ENCODE measurements at regions not wholly inside any gene's neighbourhood (a gene's known extent, or its start where the extent isn't known, plus 50 kb on each side); places are given as distances from the start of the nearest gene placed in this dataset.

DNA sequence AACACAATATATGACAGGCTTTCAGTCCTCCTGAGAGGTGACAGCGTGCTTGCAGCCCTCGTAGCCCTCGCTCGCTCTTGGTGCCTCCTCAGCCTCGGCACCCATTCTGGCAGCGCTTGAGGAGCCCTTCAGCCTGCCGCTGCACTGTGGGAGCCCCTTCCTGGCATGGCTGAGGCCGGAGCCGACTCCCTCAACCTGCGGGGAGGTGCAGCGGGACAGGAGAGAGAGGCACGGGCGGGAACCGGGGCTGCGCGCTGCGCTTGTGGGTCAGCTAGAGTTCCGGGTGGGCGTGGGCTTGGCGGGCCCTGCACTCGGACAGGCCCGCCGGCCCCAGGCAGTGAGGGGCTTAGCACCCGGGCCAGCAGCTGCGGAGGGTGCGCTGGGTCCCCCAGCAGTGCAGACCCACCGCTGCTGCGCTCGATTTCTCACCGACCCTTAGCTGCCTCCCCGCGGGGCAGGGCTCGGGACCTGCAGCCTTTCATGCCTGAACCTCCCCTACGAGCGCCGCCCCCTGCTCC, 60.4 kb upstream of the HRH1 start:
- TF ChIP-seq, protein P1, sequence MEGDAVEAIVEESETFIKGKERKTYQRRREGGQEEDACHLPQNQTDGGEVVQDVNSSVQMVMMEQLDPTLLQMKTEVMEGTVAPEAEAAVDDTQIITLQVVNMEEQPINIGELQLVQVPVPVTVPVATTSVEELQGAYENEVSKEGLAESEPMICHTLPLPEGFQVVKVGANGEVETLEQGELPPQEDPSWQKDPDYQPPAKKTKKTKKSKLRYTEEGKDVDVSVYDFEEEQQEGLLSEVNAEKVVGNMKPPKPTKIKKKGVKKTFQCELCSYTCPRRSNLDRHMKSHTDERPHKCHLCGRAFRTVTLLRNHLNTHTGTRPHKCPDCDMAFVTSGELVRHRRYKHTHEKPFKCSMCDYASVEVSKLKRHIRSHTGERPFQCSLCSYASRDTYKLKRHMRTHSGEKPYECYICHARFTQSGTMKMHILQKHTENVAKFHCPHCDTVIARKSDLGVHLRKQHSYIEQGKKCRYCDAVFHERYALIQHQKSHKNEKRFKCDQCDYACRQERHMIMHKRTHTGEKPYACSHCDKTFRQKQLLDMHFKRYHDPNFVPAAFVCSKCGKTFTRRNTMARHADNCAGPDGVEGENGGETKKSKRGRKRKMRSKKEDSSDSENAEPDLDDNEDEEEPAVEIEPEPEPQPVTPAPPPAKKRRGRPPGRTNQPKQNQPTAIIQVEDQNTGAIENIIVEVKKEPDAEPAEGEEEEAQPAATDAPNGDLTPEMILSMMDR (IDR thresholded peaks at IDR 0.05 in 8 of 11, conservative IDR thresholded peaks at IDR 0.05 in 3 of 11) = no peak
- TF ChIP-seq POLR2AphosphoS5 (IDR thresholded peaks at IDR 0.05) = no peak
- TF ChIP-seq POLR2A (IDR thresholded peaks at IDR 0.05) = no peak
- H3K27me3 ChIP-seq (replicated peaks in 1 of 7) = peaks cover 0 to 43% (median 0%) of the 10 kb centered on the region in 7 donors
- WGBS, 5 donors = 94 to 98% (median 97%) methylated on average over 18 to 36 of the region's 36 CpGs
- H3K4me1 ChIP-seq = peaks cover 0 to 16% (median 8%) of the 10 kb centered on the region in 6 donors
- DNase-seq = no peak
- H3K9me3 ChIP-seq = no peaks in the 10 kb centered on the region
- no peaks in the 10 kb centered on the region for H3K36me3 ChIP-seq
- H3K27ac ChIP-seq = no peak overlapping the region
- intact Hi-C loops (cut with DNase I; ENCODE audit: low total_unique reads) = no loop called here
- H3K4me3 ChIP-seq = no peak overlapping the region

DNA sequence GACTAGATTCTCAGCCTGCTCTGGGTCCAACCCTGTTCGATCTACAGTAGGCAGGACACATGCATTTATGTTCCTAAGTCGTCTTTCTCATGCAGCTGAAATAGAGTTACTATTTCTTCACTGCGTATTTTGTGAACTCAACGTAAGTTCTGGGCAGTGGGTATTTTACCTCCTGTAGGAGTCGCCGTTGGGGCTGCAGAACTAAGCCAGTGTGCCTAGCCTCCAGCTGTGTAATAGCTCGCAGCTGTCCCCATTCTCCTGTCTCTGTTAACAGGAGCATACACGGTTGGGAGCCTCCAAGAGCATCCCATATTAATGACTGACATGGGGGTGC, 58.4 kb upstream of the HRH1 start:
- Histone ChIP-seq H3K36me3 (no peaks in the 10 kb centered on the region), H3K4me1 (peaks cover 0 to 16% (median 8%) of the 10 kb centered on the region in 6 donors), H3K9me3 (no peaks in the 10 kb centered on the region), H3K27ac (no peak overlapping the region), H3K4me3 (no peak overlapping the region), H3K27me3 (replicated peaks in 1 of 7) (peaks cover 0 to 43% (median 0%) of the 10 kb centered on the region in 7 donors)
- intact Hi-C loops (cut with DNase I; ENCODE audit: low total_unique reads) = no loop called here
- TF ChIP-seq, protein P1 (IDR thresholded peaks at IDR 0.05 in 8 of 11, conservative IDR thresholded peaks at IDR 0.05 in 3 of 11) = no peak
- no peak for TF ChIP-seq POLR2AphosphoS5 (IDR thresholded peaks at IDR 0.05)
- no peak for TF ChIP-seq POLR2A (IDR thresholded peaks at IDR 0.05)
- WGBS, 5 donors = 68 to 82% (median 73%) methylated on average over 8 of the region's 8 CpGs
- DNase-seq = no peak

DNA sequence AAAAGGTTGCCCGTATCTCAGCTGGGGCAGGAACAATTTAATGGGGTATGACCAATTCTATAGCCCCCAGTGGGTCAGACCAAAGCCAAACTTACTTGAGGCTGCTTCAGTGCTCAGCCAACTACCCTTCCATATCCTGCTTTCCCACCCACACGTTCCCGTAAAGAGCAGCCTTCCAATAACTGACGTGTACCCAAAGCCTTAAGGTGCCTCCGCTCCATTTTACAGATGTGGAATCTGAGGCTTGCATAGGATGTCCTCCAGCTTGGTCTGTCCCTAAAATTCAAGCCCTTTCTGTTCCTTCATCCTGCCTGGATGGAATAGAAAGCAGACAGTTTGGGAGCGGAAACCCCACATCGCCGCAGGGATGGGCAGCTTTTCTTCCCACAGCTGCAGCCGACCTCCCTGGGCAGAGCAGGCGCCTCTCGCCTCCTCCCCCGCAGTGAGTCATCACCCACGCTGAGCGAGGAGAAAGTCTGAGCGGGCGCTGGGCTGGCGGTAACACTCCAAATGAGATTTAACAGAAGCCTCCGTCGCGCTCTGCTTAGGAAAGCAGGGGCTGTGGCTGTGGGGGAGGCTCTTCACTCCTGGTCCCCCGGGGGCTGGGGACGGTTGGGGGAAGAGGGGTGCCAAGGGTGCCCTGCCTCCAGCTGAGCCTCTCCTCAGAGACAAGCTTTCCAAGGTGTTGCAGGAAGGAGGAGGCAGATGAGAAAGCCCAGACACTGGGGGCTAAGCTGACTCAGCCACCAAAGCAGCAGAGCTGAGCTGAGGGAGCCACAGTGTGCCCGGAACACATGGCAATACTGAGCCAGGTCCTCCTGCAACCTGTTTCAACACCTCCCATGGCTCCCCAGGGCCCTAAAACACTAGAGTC, 57.8 kb upstream of the HRH1 start:
- 12 to 17% (median 14%) methylated on average over 21 to 23 of the region's 23 CpGs for WGBS, 5 donors
- Histone ChIP-seq H3K4me3 (peak overlapping the region in 1 of 8 donors; percentile 30), H3K9me3 (peaks cover 0 to 4% (median under 1%) of the 10 kb centered on the region in 8 donors), H3K27ac (no peak overlapping the region), H3K36me3 (no peaks in the 10 kb centered on the region), H3K4me1 (peaks cover 0 to 16% (median 8%) of the 10 kb centered on the region in 6 donors), H3K27me3 (replicated peaks in 1 of 7) (peaks cover 0 to 37% (median 0%) of the 10 kb centered on the region in 7 donors)
- DNase-seq = no peak
- TF ChIP-seq POLR2A (IDR thresholded peaks at IDR 0.05) (no peak), POLR2AphosphoS5 (IDR thresholded peaks at IDR 0.05) (peak; percentile 16 to 68 (median 63))
- TF ChIP-seq, protein P1 (IDR thresholded peaks at IDR 0.05 in 8 of 11, conservative IDR thresholded peaks at IDR 0.05 in 3 of 11) = no peak
- intact Hi-C loops (cut with DNase I; ENCODE audit: low total_unique reads) = no loop called here

DNA sequence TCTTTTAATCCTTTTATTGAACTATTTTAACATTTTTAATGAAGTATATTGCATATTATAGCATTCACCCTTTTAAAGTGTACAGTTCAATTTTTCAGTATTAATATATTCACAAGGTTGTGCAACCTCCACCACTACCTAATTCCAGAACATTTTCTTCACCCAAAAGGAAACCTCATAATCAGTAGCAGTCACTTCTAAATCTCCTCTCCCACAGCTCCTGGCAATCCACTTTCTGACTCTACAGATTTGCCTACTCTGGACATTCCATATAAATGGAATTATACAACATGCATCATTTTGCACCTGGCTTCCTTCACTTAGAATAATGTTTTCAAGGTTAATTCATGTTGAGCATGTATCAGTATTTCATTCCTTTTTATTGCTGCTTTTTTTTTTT, 55.0 kb upstream of the HRH1 start:
- peaks cover 6 to 26% (median 22%) of the 10 kb centered on the region in 8 donors for H3K9me3 ChIP-seq
- intact Hi-C loops (cut with DNase I; ENCODE audit: low total_unique reads) = no loop called here
- no peak for DNase-seq
- no peak overlapping the region for H3K27ac ChIP-seq
- TF ChIP-seq, protein P1 (IDR thresholded peaks at IDR 0.05 in 8 of 11, conservative IDR thresholded peaks at IDR 0.05 in 3 of 11) = no peak
- TF ChIP-seq POLR2AphosphoS5 (IDR thresholded peaks at IDR 0.05) (no peak), POLR2A (IDR thresholded peaks at IDR 0.05) (no peak)
- no peaks in the 10 kb centered on the region for H3K36me3 ChIP-seq
- H3K4me1 ChIP-seq = peaks cover 0 to 16% (median 8%) of the 10 kb centered on the region in 6 donors
- no peak overlapping the region for H3K4me3 ChIP-seq
- peaks cover 0 to 25% (median 0%) of the 10 kb centered on the region in 7 donors for H3K27me3 ChIP-seq (replicated peaks in 1 of 7)
